ENCODE measurements at regions not wholly inside any gene's neighbourhood (a gene's known extent, or its start where the extent isn't known, plus 50 kb on each side); places are given as distances from the start of the nearest gene placed in this dataset.
"Not testable (repeated sequence)": the region's sequence is repeated elsewhere in the genome, so short reads cannot be mapped to it uniquely, and the experiment has no call there.

- Mint-ChIP-seq H3K9me3 (no peaks in the 10 kb centered on the region), H3K27ac (no peak overlapping the region), H3K27me3 (no peaks in the 10 kb centered on the region), H3K4me1 (no peaks in the 10 kb centered on the region), H3K36me3 (no peaks in the 10 kb centered on the region), H3K4me3 (no peak overlapping the region)
- ATAC-seq = no peak
These were observed 378.5 kb upstream of the MGAT4C start for GRCh38 chr12:86634456-86635410.

DNA sequence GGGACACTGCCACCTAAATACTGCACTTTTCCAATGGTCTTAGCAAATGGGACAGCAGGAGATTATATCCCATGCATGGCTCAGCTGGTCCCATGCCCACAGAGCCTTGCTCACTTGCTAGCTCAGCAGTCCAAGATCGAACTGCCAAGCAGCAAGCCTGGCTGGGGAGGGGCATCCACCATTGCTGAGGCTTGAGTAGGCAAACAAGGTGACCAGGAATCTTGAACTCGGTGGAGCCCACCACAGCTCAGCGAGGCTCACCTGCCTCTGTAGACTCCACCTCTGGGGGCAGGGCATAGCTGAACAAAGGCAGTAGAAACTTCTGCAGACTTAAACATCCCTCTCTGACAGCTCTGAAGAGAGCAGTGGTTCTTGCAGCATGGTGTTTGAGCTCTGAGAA is 370.8 kb upstream of the MGAT4C start:
- Mint-ChIP-seq H3K27me3 (no peaks in the 10 kb centered on the region), H3K27ac (no peak overlapping the region), H3K9me3 (peaks cover 22% of the 10 kb centered on the region), H3K4me3 (no peak overlapping the region), H3K4me1 (no peaks in the 10 kb centered on the region), H3K36me3 (no peaks in the 10 kb centered on the region)
- no peak for ATAC-seq

- Mint-ChIP-seq H3K36me3 (no peaks in the 10 kb centered on the region), H3K27me3 (no peaks in the 10 kb centered on the region)
- no peak for ATAC-seq
These were observed 367.1 kb upstream of the MGAT4C start for GRCh38 chr12:86623267-86623666.

DNA sequence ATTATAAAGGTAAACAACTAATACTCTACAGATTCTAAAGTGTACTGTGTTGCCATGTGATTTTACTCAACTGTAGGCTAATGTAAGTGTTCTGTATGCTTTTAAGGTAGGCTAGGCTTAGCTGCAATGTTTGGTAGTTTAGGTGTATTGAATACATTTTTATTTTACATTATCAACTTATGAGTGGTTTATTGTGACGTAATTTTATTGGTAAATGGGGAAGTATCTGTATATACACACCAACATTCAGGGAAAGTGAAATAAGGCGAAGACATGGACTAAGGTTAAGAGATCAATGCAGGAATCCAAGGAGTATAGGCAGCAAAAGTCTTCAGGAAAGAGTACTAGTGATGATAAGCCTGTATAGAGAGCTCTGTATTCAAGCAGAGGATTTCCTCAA is 365.8 kb upstream of the MGAT4C start:
- ATAC-seq = no peak
- Mint-ChIP-seq H3K4me3 (no peak overlapping the region), H3K4me1 (no peaks in the 10 kb centered on the region), H3K27ac (no peak overlapping the region), H3K9me3 (peaks cover 14% of the 10 kb centered on the region), H3K36me3 (no peaks in the 10 kb centered on the region), H3K27me3 (no peaks in the 10 kb centered on the region)

More at GRCh38 chr12:86623267-86623666, 367.1 kb upstream of the MGAT4C start:
- H3K4me1 Mint-ChIP-seq = no peaks in the 10 kb centered on the region
- no peak overlapping the region for H3K27ac Mint-ChIP-seq
- H3K9me3 Mint-ChIP-seq = peaks cover 20% of the 10 kb centered on the region
- no peak overlapping the region for H3K4me3 Mint-ChIP-seq

DNA sequence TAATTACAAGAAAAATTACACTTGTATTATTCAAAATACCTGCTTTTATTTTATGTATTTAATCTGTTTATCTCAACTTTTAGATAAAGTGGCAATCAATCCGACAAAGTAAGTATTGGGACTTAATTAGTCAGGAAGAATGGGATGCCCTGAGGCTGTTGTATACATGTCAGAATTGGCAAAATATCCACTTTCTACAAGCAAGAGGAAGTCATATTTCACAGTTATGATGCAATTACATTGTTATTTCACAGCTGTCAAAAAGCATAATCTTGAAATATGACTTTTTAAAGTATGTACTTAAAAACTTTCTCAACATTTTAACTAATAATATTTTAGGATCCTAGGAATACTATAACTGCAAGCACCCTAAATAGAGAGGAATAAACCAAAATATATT is 357.1 kb upstream of the MGAT4C start:
- no peak overlapping the region for H3K4me3 Mint-ChIP-seq
- H3K27me3 Mint-ChIP-seq = no peaks in the 10 kb centered on the region
- no peaks in the 10 kb centered on the region for H3K9me3 Mint-ChIP-seq
- no peak overlapping the region for H3K27ac Mint-ChIP-seq
- H3K36me3 Mint-ChIP-seq = no peaks in the 10 kb centered on the region
- ATAC-seq = no peak
- H3K4me1 Mint-ChIP-seq = no peaks in the 10 kb centered on the region

DNA sequence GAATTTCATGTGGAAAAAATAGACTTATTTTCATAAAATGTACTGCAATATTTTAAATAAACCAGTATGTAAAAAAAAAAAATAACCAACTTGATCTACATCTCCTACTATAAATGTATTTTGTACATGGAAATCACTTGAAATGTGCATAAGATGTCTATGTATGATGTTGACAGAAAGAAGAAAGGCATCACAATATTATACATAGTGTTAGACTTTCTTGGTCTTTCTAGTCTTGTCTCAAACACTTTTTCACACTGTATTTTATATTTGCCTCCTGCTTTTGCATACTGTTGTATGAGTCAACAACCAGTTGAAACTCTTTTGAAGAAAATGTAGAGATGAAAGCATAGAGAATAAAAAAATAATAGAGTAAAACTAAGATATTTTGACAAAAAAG is 352.4 kb upstream of the MGAT4C start:
- no peaks in the 10 kb centered on the region for H3K36me3 Mint-ChIP-seq
- no peak overlapping the region for H3K27ac Mint-ChIP-seq
- ATAC-seq = no peak
- no peaks in the 10 kb centered on the region for H3K4me1 Mint-ChIP-seq
- H3K4me3 Mint-ChIP-seq = no peak overlapping the region
- no peaks in the 10 kb centered on the region for H3K27me3 Mint-ChIP-seq
- H3K9me3 Mint-ChIP-seq = peaks cover 4% of the 10 kb centered on the region

GRCh38 chr12:86601550-86602308 is 345.5 kb upstream of the MGAT4C start:
- Mint-ChIP-seq H3K4me3 (no peak overlapping the region), H3K4me1 (no peaks in the 10 kb centered on the region), H3K36me3 (no peaks in the 10 kb centered on the region), H3K27ac (no peak overlapping the region), H3K9me3 (peaks cover 4% of the 10 kb centered on the region), H3K27me3 (no peaks in the 10 kb centered on the region)
- no peak for ATAC-seq

DNA sequence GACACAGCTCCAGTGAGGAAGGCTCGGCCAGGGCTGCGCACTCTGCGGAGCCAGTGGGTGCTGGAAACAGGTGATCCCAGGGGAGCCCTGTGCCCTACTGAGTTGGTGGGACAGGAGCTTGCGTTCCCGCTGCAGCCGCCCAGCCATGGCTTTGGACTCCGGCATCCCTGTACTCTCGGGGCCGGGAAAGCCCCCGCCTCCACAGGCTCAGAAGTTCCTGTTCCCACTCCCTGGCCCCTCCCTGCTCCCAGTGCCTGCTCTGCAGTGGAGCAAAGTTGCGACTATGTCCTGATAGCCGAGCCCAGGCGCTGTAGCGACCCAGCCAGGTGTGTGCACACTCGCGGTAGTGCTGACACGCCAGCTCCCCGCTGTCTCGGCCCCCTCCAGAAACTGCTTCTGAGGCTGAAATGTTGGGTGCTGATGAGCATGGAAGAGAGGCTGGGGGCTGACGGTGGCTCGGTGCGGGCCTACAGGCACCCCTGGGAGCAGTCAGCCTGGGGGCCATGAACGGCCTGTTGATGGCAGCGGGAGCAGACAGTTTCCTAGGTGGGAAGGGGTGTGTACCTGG is 344.6 kb upstream of the MGAT4C start:
- H3K27ac Mint-ChIP-seq = no peak overlapping the region
- ATAC-seq = no peak
- H3K4me1 Mint-ChIP-seq = no peaks in the 10 kb centered on the region
- H3K4me3 Mint-ChIP-seq = no peak overlapping the region
- H3K36me3 Mint-ChIP-seq = no peaks in the 10 kb centered on the region
- no peaks in the 10 kb centered on the region for H3K27me3 Mint-ChIP-seq
- peaks cover 1% of the 10 kb centered on the region for H3K9me3 Mint-ChIP-seq

GRCh38 chr12:86597431-86597830 is 341.2 kb upstream of the MGAT4C start:
- Mint-ChIP-seq H3K9me3 (no peaks in the 10 kb centered on the region), H3K27ac (no peak overlapping the region), H3K36me3 (no peaks in the 10 kb centered on the region), H3K4me1 (no peaks in the 10 kb centered on the region), H3K27me3 (no peaks in the 10 kb centered on the region), H3K4me3 (no peak overlapping the region)
- no peak for ATAC-seq

DNA sequence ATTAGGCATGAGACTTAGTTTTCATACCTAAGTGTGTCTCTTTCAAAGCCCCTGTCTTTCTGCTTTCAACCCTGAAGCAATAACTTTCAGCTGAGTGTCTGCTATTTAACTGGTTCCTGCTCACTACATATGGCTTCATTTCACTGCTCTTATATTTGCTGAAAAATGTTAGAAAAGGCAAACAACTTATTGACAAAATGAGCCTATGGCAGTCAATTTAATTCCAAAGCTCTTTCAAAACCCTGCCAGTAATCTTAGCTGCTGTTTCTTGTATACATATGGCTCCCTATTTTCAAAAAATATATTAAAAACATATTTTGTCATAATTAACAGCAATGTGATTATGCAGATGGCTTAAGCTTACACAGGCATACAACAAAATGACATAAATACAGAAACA is 334.1 kb upstream of the MGAT4C start:
- no peak for ATAC-seq
- no peaks in the 10 kb centered on the region for H3K9me3 Mint-ChIP-seq
- H3K36me3 Mint-ChIP-seq = no peaks in the 10 kb centered on the region
- no peak overlapping the region for H3K4me3 Mint-ChIP-seq
- H3K4me1 Mint-ChIP-seq = no peaks in the 10 kb centered on the region
- H3K27ac Mint-ChIP-seq = no peak overlapping the region
- no peaks in the 10 kb centered on the region for H3K27me3 Mint-ChIP-seq

- H3K36me3 Mint-ChIP-seq = no peaks in the 10 kb centered on the region
- no peak for ATAC-seq
- H3K4me1 Mint-ChIP-seq = no peaks in the 10 kb centered on the region
- H3K4me3 Mint-ChIP-seq = no peak overlapping the region
- H3K9me3 Mint-ChIP-seq = peaks cover 3% of the 10 kb centered on the region
- H3K27ac Mint-ChIP-seq = no peak overlapping the region
- no peaks in the 10 kb centered on the region for H3K27me3 Mint-ChIP-seq
These were observed 318.0 kb upstream of the MGAT4C start for GRCh38 chr12:86574143-86574542.

DNA sequence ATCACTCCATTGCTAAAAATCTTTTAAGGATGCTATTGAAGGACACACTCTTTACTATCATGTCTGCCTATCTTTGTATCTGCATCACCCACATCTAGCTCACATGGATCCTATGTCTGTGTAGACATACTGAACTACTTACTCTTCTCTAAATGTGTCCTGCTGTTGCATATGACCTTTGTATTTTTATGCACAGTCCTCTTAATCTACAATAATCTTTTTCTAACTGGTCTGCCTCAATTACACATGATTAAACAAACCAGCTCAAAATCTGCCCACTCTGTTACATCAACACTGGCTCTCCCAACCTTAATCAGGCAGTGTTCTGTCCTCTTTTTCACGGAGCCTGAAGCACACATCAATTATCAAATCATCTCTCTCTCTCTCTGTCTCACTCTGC is 316.3 kb upstream of the MGAT4C start:
- Mint-ChIP-seq H3K27ac (no peak overlapping the region), H3K9me3 (peaks cover 5% of the 10 kb centered on the region), H3K36me3 (no peaks in the 10 kb centered on the region), H3K27me3 (no peaks in the 10 kb centered on the region), H3K4me3 (no peak overlapping the region), H3K4me1 (no peaks in the 10 kb centered on the region)
- ATAC-seq = no peak

DNA sequence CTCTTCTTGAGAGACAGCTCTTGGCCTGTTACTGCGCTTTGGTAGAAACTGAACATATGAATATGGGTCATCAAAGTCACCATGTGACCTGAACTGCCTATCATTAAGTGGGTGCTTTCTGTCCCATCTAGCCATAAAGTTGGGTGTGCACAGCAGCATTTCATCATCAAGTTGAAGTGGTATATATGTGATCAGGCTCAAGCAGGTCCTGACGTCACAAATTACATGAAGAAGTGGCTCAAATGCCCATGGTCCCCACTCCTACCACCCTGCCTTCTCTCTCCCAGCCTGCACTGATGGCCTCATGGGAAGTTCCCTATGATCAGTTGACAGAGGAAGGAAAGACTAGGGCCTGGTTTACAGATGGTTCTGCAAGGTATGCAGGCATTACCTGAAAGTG is 308.8 kb upstream of the MGAT4C start:
- Mint-ChIP-seq H3K36me3 (no peaks in the 10 kb centered on the region), H3K4me3 (no peak overlapping the region), H3K9me3 (peaks cover 6% of the 10 kb centered on the region), H3K27me3 (no peaks in the 10 kb centered on the region), H3K27ac (no peak overlapping the region), H3K4me1 (no peaks in the 10 kb centered on the region)
- no peak for ATAC-seq

DNA sequence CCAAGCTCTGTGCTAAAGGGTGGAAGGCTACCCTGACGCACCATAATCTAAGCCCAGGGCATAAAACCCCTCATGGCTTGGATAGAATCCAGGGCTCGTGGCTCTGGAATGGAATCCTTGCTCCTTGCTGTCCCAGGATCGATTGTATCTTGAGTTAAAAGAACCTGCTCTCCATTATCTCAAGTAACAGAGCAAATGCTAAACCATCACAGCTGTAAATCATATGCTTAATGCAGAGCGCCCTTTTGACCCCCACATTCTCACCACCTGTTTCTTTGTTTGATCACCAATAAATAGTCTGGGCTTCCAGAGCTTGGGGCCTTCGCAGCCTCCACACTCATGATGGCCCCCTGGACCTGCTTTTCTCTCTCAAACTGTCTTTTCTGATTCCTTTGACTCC is 299.3 kb upstream of the MGAT4C start:
- not testable (repeated sequence) for H3K36me3 Mint-ChIP-seq, H3K9me3 Mint-ChIP-seq, H3K4me3 Mint-ChIP-seq, H3K27me3 Mint-ChIP-seq, ATAC-seq, H3K27ac Mint-ChIP-seq, H3K4me1 Mint-ChIP-seq

DNA sequence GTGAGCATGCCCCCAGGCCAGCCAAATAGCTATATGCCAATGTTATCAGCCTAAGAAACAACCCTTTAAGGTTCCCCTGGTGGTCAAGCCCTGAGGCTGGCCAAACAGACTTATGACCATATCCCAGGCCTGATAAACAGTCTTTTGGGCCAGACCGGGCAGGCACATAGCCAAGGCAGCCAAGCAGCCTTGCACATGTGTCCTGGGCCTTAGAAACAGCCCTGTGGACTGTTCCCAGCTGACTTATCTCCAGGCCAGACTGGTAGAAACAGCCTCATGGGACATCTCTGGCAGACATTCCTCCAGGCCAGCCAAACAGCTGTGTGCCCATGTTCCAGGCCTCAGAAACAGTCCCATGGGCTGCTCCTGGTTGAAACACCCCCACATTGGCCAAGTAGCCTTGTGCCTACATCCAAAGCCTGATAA is 295.0 kb upstream of the MGAT4C start:
- H3K4me1 Mint-ChIP-seq = no peaks in the 10 kb centered on the region
- no peak for ATAC-seq
- H3K27me3 Mint-ChIP-seq = no peaks in the 10 kb centered on the region
- no peaks in the 10 kb centered on the region for H3K9me3 Mint-ChIP-seq
- no peaks in the 10 kb centered on the region for H3K36me3 Mint-ChIP-seq
- no peak overlapping the region for H3K27ac Mint-ChIP-seq
- no peak overlapping the region for H3K4me3 Mint-ChIP-seq
